ENCODE measurements at regions not wholly inside any gene's neighbourhood (a gene's known extent, or its start where the extent isn't known, plus 50 kb on each side); places are given as distances from the start of the nearest gene placed in this dataset.

DNA sequence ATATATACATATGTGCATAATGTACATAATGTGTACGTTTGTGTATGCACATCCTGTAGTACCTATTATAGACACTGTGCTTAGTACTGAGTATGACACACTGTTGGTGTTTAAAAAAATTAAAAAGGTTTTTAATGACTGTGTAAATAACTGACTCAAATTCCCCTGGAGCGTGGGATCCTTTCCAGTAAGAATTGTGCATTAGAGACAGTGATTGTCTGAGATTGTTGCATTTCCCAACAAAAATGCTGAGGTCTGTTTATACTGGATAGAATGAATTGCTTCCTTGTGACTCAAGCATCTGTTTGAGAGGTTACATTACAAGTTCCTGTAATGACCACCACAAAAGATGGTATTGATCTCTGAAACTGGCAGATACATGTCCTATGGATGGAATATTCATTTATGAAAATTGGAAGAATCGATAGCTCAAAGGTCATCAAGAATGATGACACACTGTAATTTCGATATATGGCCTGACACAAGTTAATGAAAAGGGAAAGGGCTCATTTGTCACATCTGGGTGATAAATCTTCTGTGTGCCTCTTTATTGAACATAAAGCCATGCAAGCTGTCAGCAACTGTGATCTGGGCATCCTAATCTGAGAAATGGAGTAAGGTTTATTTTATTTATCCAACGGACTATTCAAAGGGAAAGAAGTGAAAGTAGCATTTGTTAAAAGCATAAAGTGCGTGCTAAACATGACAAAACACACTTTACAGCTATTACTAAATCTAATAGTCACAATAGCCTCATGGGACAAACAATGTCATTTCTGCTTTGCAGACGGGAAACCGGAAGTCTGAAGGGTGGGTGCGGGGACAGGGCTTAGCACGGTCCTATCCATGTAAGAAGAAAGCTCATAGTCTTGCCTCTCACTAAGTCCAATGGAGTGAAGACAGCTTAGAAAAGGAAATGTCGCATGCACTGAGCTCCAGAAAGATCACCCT lies 228.8 kb downstream of the CDH11 start:
- Mint-ChIP-seq H3K27me3 (ENCODE audit: low read depth) (no peaks in the 10 kb centered on the region), H3K4me3 (no peak overlapping the region), H3K4me1 (ENCODE audit: low read depth) (no peaks in the 10 kb centered on the region)

DNA sequence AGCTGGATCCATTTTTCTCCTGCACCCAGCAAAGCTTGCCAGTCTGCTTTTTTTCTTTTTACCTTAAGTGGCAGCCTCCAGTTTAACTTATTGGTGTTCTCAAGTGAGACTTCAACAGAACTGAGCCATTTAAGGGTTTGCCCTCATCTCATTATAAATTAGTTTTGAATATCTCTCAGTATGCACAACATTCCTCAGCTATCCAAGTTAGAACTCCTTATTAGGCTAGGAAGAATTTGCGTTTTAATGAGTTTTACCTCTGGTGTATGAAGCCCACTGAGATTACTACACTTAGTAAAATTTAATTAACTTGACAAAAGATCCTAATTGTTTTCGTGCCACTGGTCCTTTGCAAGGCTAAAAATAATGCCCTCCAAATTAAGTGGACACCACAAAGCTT lies 232.4 kb downstream of the CDH11 start:
- no peaks in the 10 kb centered on the region for H3K36me3 Mint-ChIP-seq (ENCODE audit: low read depth)
- H3K27me3 Mint-ChIP-seq (ENCODE audit: low read depth) = no peaks in the 10 kb centered on the region
- no peak overlapping the region for H3K4me3 Mint-ChIP-seq
- no peak overlapping the region for H3K27ac Mint-ChIP-seq
- H3K9me3 Mint-ChIP-seq = peaks cover 13% of the 10 kb centered on the region
- H3K4me1 Mint-ChIP-seq (ENCODE audit: low read depth) = no peaks in the 10 kb centered on the region

More for the DNA sequence above, 228.8 kb downstream of the CDH11 start:
- Mint-ChIP-seq H3K36me3 (ENCODE audit: low read depth) (no peaks in the 10 kb centered on the region), H3K27ac (no peak overlapping the region), H3K9me3 (peaks cover 14% of the 10 kb centered on the region)

DNA sequence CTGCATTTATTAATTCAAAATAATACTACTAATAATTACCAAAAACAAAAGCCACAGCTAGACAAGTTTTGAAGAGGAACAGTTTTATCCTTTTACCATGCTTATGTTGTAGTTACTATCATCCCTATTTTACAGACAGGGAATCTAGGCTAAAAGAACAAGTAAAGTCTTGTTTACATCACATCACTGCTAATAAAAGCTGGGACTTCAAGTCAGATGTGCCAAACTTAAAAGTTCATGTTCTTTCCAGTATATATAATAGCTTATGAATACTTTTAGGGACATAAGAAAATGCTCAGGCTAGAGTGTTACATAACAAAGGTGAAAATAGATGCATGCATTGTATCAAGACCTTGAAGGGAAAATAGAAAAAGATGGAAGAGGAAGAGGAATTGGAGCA lies 234.2 kb downstream of the CDH11 start:
- H3K27ac Mint-ChIP-seq = no peak overlapping the region
- H3K36me3 Mint-ChIP-seq (ENCODE audit: low read depth) = no peaks in the 10 kb centered on the region
- peaks cover 18% of the 10 kb centered on the region for H3K9me3 Mint-ChIP-seq
- no peak overlapping the region for H3K4me3 Mint-ChIP-seq
- H3K4me1 Mint-ChIP-seq (ENCODE audit: low read depth) = no peaks in the 10 kb centered on the region
- H3K27me3 Mint-ChIP-seq (ENCODE audit: low read depth) = no peaks in the 10 kb centered on the region

- H3K4me1 Mint-ChIP-seq (ENCODE audit: low read depth) = no peaks in the 10 kb centered on the region
- H3K4me3 Mint-ChIP-seq = no peak overlapping the region
- peaks cover 18% of the 10 kb centered on the region for H3K9me3 Mint-ChIP-seq
- H3K36me3 Mint-ChIP-seq (ENCODE audit: low read depth) = no peaks in the 10 kb centered on the region
- H3K27ac Mint-ChIP-seq = no peak overlapping the region
- no peaks in the 10 kb centered on the region for H3K27me3 Mint-ChIP-seq (ENCODE audit: low read depth)
Measured at GRCh38 chr16:64882078-64882784, 239.6 kb downstream of the CDH11 start.

DNA sequence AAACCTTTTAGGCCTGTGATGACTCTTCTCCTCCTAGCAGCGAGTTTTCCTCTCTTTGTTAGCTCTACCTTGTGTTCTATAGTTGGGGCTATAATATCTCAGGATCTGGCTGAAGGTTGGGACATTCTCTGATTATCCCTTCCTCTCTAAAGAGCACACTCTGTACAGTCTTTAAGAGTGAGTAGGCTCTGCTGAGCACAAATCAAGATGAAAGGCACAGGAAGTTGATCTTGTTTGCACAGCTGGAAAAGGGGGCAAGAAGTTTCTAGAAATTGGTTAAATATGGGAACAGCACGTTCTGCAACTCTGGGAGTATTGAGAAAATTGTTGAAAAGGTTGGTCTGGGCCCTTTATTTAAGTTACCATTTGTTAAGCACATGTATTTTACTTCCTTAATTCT lies 240.9 kb downstream of the CDH11 start:
- Mint-ChIP-seq H3K4me3 (no peak overlapping the region), H3K27ac (no peak overlapping the region), H3K27me3 (ENCODE audit: low read depth) (no peaks in the 10 kb centered on the region), H3K9me3 (peaks cover 19% of the 10 kb centered on the region), H3K4me1 (ENCODE audit: low read depth) (no peaks in the 10 kb centered on the region), H3K36me3 (ENCODE audit: low read depth) (no peaks in the 10 kb centered on the region)

- H3K4me1 Mint-ChIP-seq (ENCODE audit: low read depth) = no peaks in the 10 kb centered on the region
- no peaks in the 10 kb centered on the region for H3K27me3 Mint-ChIP-seq (ENCODE audit: low read depth)
- H3K36me3 Mint-ChIP-seq (ENCODE audit: low read depth) = no peaks in the 10 kb centered on the region
- no peak overlapping the region for H3K27ac Mint-ChIP-seq
- H3K4me3 Mint-ChIP-seq = no peak overlapping the region
- peaks cover 19% of the 10 kb centered on the region for H3K9me3 Mint-ChIP-seq
Measured at GRCh38 chr16:64880006-64880405, 241.9 kb downstream of the CDH11 start.

GRCh38 chr16:64878940-64879339 lies 242.9 kb downstream of the CDH11 start:
- Mint-ChIP-seq H3K9me3 (peaks cover 19% of the 10 kb centered on the region), H3K27me3 (ENCODE audit: low read depth) (no peaks in the 10 kb centered on the region), H3K4me3 (no peak overlapping the region), H3K27ac (no peak overlapping the region), H3K36me3 (ENCODE audit: low read depth) (no peaks in the 10 kb centered on the region), H3K4me1 (ENCODE audit: low read depth) (no peaks in the 10 kb centered on the region)

GRCh38 chr16:64872101-64872500 lies 249.8 kb downstream of the CDH11 start:
- Mint-ChIP-seq H3K36me3 (ENCODE audit: low read depth) (no peaks in the 10 kb centered on the region), H3K27ac (no peak overlapping the region), H3K9me3 (peaks cover 24% of the 10 kb centered on the region), H3K4me3 (no peak overlapping the region), H3K27me3 (ENCODE audit: low read depth) (no peaks in the 10 kb centered on the region), H3K4me1 (ENCODE audit: low read depth) (no peaks in the 10 kb centered on the region)

DNA sequence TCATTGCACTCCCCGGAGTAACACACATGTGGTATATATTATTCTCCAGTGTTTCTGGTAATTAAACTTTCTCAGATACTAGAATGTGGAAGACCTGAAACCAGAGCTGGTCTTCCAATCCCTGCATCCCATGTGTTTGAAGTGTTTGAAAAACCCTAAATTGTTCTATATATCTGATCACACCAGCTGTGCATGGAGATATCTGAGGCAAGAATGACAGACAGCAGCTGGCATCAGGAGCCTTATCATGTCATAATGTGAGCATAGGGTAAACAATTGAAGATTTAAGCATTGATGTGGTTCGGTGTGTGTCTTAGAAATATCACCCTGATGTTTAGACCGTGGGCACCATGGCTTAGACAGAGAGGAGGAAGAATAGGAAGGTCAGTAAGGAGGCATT lies 251.0 kb downstream of the CDH11 start:
- no peaks in the 10 kb centered on the region for H3K36me3 Mint-ChIP-seq (ENCODE audit: low read depth)
- H3K4me1 Mint-ChIP-seq (ENCODE audit: low read depth) = no peaks in the 10 kb centered on the region
- H3K27me3 Mint-ChIP-seq (ENCODE audit: low read depth) = no peaks in the 10 kb centered on the region
- no peak overlapping the region for H3K4me3 Mint-ChIP-seq
- no peak overlapping the region for H3K27ac Mint-ChIP-seq
- H3K9me3 Mint-ChIP-seq = peaks cover 20% of the 10 kb centered on the region

DNA sequence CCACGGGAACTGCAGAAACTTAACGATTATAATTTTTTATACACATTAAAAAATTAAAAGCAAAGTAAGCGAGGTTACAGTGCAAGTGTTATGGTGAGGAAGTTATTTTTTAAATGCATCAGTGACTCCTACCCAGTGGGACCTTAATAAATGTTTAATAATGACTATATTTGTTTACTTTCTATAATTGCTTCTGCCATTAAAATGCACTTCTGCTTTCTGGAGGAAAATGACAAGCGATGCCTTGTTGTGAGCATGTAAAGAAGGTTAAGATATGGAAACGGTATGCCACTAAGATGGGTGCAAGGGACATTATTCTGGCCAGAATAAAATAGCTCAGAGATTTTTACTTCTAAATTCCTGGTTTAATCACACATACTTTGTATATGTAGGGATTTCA lies 252.1 kb downstream of the CDH11 start:
- Mint-ChIP-seq H3K36me3 (ENCODE audit: low read depth) (no peaks in the 10 kb centered on the region), H3K27ac (no peak overlapping the region), H3K9me3 (peaks cover 20% of the 10 kb centered on the region), H3K27me3 (ENCODE audit: low read depth) (no peaks in the 10 kb centered on the region), H3K4me1 (ENCODE audit: low read depth) (no peaks in the 10 kb centered on the region), H3K4me3 (no peak overlapping the region)

GRCh38 chr16:64866021-64866420 lies 255.8 kb downstream of the CDH11 start:
- no peak overlapping the region for H3K4me3 Mint-ChIP-seq
- H3K4me1 Mint-ChIP-seq (ENCODE audit: low read depth) = no peaks in the 10 kb centered on the region
- H3K9me3 Mint-ChIP-seq = peaks cover 13% of the 10 kb centered on the region
- no peaks in the 10 kb centered on the region for H3K27me3 Mint-ChIP-seq (ENCODE audit: low read depth)
- H3K27ac Mint-ChIP-seq = no peak overlapping the region
- H3K36me3 Mint-ChIP-seq (ENCODE audit: low read depth) = no peaks in the 10 kb centered on the region

GRCh38 chr16:64865069-64865696 lies 256.7 kb downstream of the CDH11 start:
- Mint-ChIP-seq H3K36me3 (ENCODE audit: low read depth) (no peaks in the 10 kb centered on the region), H3K4me3 (no peak overlapping the region), H3K9me3 (peaks cover 15% of the 10 kb centered on the region)

GRCh38 chr16:64864232-64864809 lies 257.5 kb downstream of the CDH11 start:
- Mint-ChIP-seq H3K27ac (no peak overlapping the region), H3K4me3 (no peak overlapping the region), H3K36me3 (ENCODE audit: low read depth) (no peaks in the 10 kb centered on the region), H3K9me3 (peaks cover 15% of the 10 kb centered on the region), H3K4me1 (ENCODE audit: low read depth) (no peaks in the 10 kb centered on the region), H3K27me3 (ENCODE audit: low read depth) (no peaks in the 10 kb centered on the region)

More at GRCh38 chr16:64865069-64865696, 256.7 kb downstream of the CDH11 start:
- no peak overlapping the region for H3K27ac Mint-ChIP-seq
- no peaks in the 10 kb centered on the region for H3K27me3 Mint-ChIP-seq (ENCODE audit: low read depth)
- no peaks in the 10 kb centered on the region for H3K4me1 Mint-ChIP-seq (ENCODE audit: low read depth)

DNA sequence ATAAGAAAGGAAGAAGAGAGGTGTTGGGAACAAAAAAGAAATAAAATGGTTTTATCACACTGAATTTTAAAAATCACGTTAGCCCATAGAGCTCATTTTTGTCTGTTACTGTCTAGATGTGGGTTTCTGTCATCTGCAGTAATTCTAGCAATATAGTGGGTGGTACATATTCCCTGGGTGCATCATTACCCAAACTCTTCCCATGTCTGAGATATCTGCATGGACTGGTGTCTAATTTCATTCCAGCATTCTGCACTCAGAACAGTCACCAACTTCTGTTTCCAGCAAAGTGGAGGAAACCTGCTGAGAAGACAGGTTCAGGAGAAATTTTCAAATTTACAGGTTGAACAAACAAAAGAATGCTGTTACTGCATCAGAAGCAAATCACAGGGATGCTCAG lies 263.8 kb downstream of the CDH11 start:
- peaks cover 16% of the 10 kb centered on the region for H3K9me3 Mint-ChIP-seq
- H3K27ac Mint-ChIP-seq = no peak overlapping the region
- H3K36me3 Mint-ChIP-seq (ENCODE audit: low read depth) = no peaks in the 10 kb centered on the region
- no peak overlapping the region for H3K4me3 Mint-ChIP-seq
- H3K27me3 Mint-ChIP-seq (ENCODE audit: low read depth) = no peaks in the 10 kb centered on the region
- H3K4me1 Mint-ChIP-seq (ENCODE audit: low read depth) = no peaks in the 10 kb centered on the region
